ENCODE measurements at regions not wholly inside any gene's neighbourhood (a gene's known extent, or its start where the extent isn't known, plus 50 kb on each side); places are given as distances from the start of the nearest gene placed in this dataset.

DNA sequence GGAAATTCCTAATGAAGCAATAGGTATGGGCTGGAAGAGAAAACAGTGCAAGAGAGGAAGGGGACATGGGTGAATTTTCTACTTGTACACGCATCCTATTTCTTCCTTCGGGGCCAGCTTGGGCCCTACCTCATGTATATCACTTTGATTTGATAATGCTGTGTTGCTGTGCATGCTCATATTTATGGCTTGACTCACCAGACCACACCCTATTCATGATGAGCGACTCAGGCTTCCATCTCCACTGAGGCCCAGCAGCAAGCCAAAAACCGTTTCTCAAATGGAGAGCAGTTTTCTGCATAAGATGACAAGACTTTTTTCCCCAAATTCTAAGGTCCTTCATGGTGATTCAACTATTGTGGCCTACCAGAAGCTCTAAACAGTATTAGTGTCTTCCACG, 2039.1 kb upstream of the CDH9 start:
- H3K14ac ChIP-seq (ENCODE audit: insufficient read depth, low read length) = no peak overlapping the region
- H3K27ac ChIP-seq (ENCODE audit: insufficient read length, low read depth, low read length) = no peak overlapping the region
- Mint-ChIP-seq H3K4me1 (peaks cover 5 to 11% of the 10 kb centered on the region in 2 experiments; a peak in 3 of 4 replicates), H3K27ac (no peak overlapping the region), H3K4me3 (no peak overlapping the region), H3K36me3 (ENCODE audit: insufficient read depth in 1 of 3, low read depth in 3 of 3) (no peaks in the 10 kb centered on the region; a peak in 1 of 7 replicates), H3K27me3 (ENCODE audit: low read depth) (no peaks in the 10 kb centered on the region), H3K9me3 (no peaks in the 10 kb centered on the region)
- no peak overlapping the region for H3K9ac ChIP-seq (ENCODE audit: extremely low read depth, insufficient read length, low read length)
- no peak overlapping the region for H4K5ac ChIP-seq (ENCODE audit: insufficient read length, low read depth, low read length)
- H3K79me1 ChIP-seq (ENCODE audit: insufficient read depth, low read depth, low read length, poor library complexity, severe bottlenecking) = no peaks in the 10 kb centered on the region
- no peak overlapping the region for H2BK5ac ChIP-seq (ENCODE audit: insufficient read length, low read length)
- no peaks in the 10 kb centered on the region for H3K4me1 ChIP-seq (ENCODE audit: insufficient read depth, low read length)
- no peak overlapping the region for H3K4me2 ChIP-seq (ENCODE audit: insufficient read depth, insufficient read length, low read length)
- WGBS (ENCODE audit: extremely low coverage, insufficient read length, low lambda C conversion rate) = no CpG with 5 or more reads among the region's 5 CpGs
- H3K4ac ChIP-seq (ENCODE audit: low read depth, low read length) = no peak overlapping the region
- H3K9me3 ChIP-seq (ENCODE audit: control insufficient read depth, low read depth, low read length) = no peaks in the 10 kb centered on the region
- no peak overlapping the region for H3K56ac ChIP-seq (ENCODE audit: insufficient read length, low read depth, low read length)
- H3T11ph ChIP-seq (ENCODE audit: low read length) = no peak overlapping the region
- no peaks in the 10 kb centered on the region for H4K20me1 ChIP-seq (ENCODE audit: control insufficient read depth, insufficient read depth, insufficient read length)
- H2AK5ac ChIP-seq (ENCODE audit: insufficient read length, low read length) = no peak overlapping the region
- no peaks in the 10 kb centered on the region for H3K27me3 ChIP-seq (ENCODE audit: insufficient read depth, low read length)
- DNase-seq = no peak
- no peak overlapping the region for H3K23ac ChIP-seq (ENCODE audit: insufficient read length, low read depth, low read length)
- no peaks in the 10 kb centered on the region for H3K23me2 ChIP-seq (ENCODE audit: insufficient read length, low read depth, low read length, poor library complexity, severe bottlenecking)
- H2BK12ac ChIP-seq (ENCODE audit: insufficient read length, low read depth, low read length) = no peak overlapping the region
- H2BK15ac ChIP-seq (ENCODE audit: low read depth, low read length) = no peak overlapping the region
- no peak overlapping the region for H2BK20ac ChIP-seq (ENCODE audit: low read depth, low read length, poor library complexity, severe bottlenecking)
- H3K18ac ChIP-seq (ENCODE audit: insufficient read length, low read depth, low read length) = no peak overlapping the region
- no peaks in the 10 kb centered on the region for H3K79me2 ChIP-seq (ENCODE audit: insufficient read depth, low read length)
- H4K91ac ChIP-seq (ENCODE audit: insufficient read length, low read depth, low read length) = no peak overlapping the region
- no peak overlapping the region for H2BK120ac ChIP-seq (ENCODE audit: low read depth, low read length, poor library complexity, severe bottlenecking)
- H4K8ac ChIP-seq (replicated peaks; ENCODE audit: insufficient read length, low read depth, low read length) = no peak overlapping the region
- no peak overlapping the region for H2AFZ ChIP-seq (ENCODE audit: low read length)
- TF ChIP-seq, protein P1, sequence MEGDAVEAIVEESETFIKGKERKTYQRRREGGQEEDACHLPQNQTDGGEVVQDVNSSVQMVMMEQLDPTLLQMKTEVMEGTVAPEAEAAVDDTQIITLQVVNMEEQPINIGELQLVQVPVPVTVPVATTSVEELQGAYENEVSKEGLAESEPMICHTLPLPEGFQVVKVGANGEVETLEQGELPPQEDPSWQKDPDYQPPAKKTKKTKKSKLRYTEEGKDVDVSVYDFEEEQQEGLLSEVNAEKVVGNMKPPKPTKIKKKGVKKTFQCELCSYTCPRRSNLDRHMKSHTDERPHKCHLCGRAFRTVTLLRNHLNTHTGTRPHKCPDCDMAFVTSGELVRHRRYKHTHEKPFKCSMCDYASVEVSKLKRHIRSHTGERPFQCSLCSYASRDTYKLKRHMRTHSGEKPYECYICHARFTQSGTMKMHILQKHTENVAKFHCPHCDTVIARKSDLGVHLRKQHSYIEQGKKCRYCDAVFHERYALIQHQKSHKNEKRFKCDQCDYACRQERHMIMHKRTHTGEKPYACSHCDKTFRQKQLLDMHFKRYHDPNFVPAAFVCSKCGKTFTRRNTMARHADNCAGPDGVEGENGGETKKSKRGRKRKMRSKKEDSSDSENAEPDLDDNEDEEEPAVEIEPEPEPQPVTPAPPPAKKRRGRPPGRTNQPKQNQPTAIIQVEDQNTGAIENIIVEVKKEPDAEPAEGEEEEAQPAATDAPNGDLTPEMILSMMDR (conservative IDR thresholded peaks at IDR 0.05) = no peak

All from H9 (cell line).